ENCODE measurements at regions not wholly inside any gene's neighbourhood (a gene's known extent, or its start where the extent isn't known, plus 50 kb on each side); places are given as distances from the start of the nearest gene placed in this dataset.
"Not testable (repeated sequence)": the region's sequence is repeated elsewhere in the genome, so short reads cannot be mapped to it uniquely, and the experiment has no call there.

- Histone ChIP-seq H3K27me3 (replicated peaks in 2 of 5; ENCODE audit: control insufficient read depth in 4 of 5, insufficient read depth in 5 of 5, low read length in 4 of 5) (no peaks in the 10 kb centered on the region), H3K36me3 (ENCODE audit: control insufficient read depth in 4 of 4, insufficient read depth in 4 of 4, low read length in 3 of 4) (no peaks in the 10 kb centered on the region), H3K4me3 (ENCODE audit: control insufficient read depth in 1 of 7, extremely low read depth in 1 of 7, insufficient read depth in 4 of 7, low read depth in 2 of 7, low read length in 6 of 7) (no peak overlapping the region), H3K27ac (ENCODE audit: insufficient read depth in 1 of 2, low read depth in 1 of 2, low read length in 2 of 2, poor library complexity in 1 of 2, severe bottlenecking in 2 of 2) (no peak overlapping the region), H3K4me1 (ENCODE audit: control extremely low read depth in 1 of 4, control insufficient read depth in 4 of 4, insufficient read depth in 4 of 4, low read length in 3 of 4) (no peaks in the 10 kb centered on the region), H3K9me3 (ENCODE audit: control extremely low read depth in 1 of 5, control insufficient read depth in 4 of 5, insufficient read depth in 2 of 5, low read depth in 1 of 5, low read length in 4 of 5) (no peaks in the 10 kb centered on the region)
- 100% methylated on average over 1 of the region's 3 CpGs for WGBS (ENCODE audit: insufficient coverage)
- no peak for DNase-seq
- CTCF ChIA-PET = no interaction called here
- POLR2A ChIA-PET = no interaction called here
These were observed 54.5 kb upstream of the NOX4 start for GRCh38 chr11:89545691-89546090.

GRCh38 chr11:89555781-89556180 lies 64.6 kb upstream of the NOX4 start:
- H3K36me3 ChIP-seq (ENCODE audit: control insufficient read depth in 4 of 4, insufficient read depth in 4 of 4, low read length in 3 of 4); CTCF ChIA-PET; H3K9me3 ChIP-seq (ENCODE audit: control extremely low read depth in 1 of 5, control insufficient read depth in 4 of 5, insufficient read depth in 2 of 5, low read depth in 1 of 5, low read length in 4 of 5); H3K4me3 ChIP-seq (ENCODE audit: control insufficient read depth in 1 of 7, extremely low read depth in 1 of 7, insufficient read depth in 4 of 7, low read depth in 2 of 7, low read length in 6 of 7); H3K27ac ChIP-seq (ENCODE audit: insufficient read depth in 1 of 2, low read depth in 1 of 2, low read length in 2 of 2, poor library complexity in 1 of 2, severe bottlenecking in 2 of 2); POLR2A ChIA-PET; H3K27me3 ChIP-seq (replicated peaks in 2 of 5; ENCODE audit: control insufficient read depth in 4 of 5, insufficient read depth in 5 of 5, low read length in 4 of 5); DNase-seq; H3K4me1 ChIP-seq (ENCODE audit: control extremely low read depth in 1 of 4, control insufficient read depth in 4 of 4, insufficient read depth in 4 of 4, low read length in 3 of 4): not testable (repeated sequence)
- no CpG with 5 or more reads among the region's 1 CpG for WGBS (ENCODE audit: insufficient coverage)

GRCh38 chr11:89556731-89557707 lies 65.8 kb upstream of the NOX4 start:
- H3K4me1 ChIP-seq (ENCODE audit: control extremely low read depth in 1 of 4, control insufficient read depth in 4 of 4, insufficient read depth in 4 of 4, low read length in 3 of 4); POLR2A ChIA-PET; DNase-seq; H3K27me3 ChIP-seq (replicated peaks in 2 of 5; ENCODE audit: control insufficient read depth in 4 of 5, insufficient read depth in 5 of 5, low read length in 4 of 5); H3K9me3 ChIP-seq (ENCODE audit: control extremely low read depth in 1 of 5, control insufficient read depth in 4 of 5, insufficient read depth in 2 of 5, low read depth in 1 of 5, low read length in 4 of 5); H3K4me3 ChIP-seq (ENCODE audit: control insufficient read depth in 1 of 7, extremely low read depth in 1 of 7, insufficient read depth in 4 of 7, low read depth in 2 of 7, low read length in 6 of 7); CTCF ChIA-PET; H3K36me3 ChIP-seq (ENCODE audit: control insufficient read depth in 4 of 4, insufficient read depth in 4 of 4, low read length in 3 of 4); H3K27ac ChIP-seq (ENCODE audit: insufficient read depth in 1 of 2, low read depth in 1 of 2, low read length in 2 of 2, poor library complexity in 1 of 2, severe bottlenecking in 2 of 2): not testable (repeated sequence)
- WGBS (ENCODE audit: insufficient coverage) = 40% methylated on average over 2 of the region's 3 CpGs

- CTCF ChIA-PET; H3K36me3 ChIP-seq (ENCODE audit: control insufficient read depth in 4 of 4, insufficient read depth in 4 of 4, low read length in 3 of 4); DNase-seq; POLR2A ChIA-PET; H3K27ac ChIP-seq (ENCODE audit: insufficient read depth in 1 of 2, low read depth in 1 of 2, low read length in 2 of 2, poor library complexity in 1 of 2, severe bottlenecking in 2 of 2); H3K27me3 ChIP-seq (replicated peaks in 2 of 5; ENCODE audit: control insufficient read depth in 4 of 5, insufficient read depth in 5 of 5, low read length in 4 of 5); H3K4me3 ChIP-seq (ENCODE audit: control insufficient read depth in 1 of 7, extremely low read depth in 1 of 7, insufficient read depth in 4 of 7, low read depth in 2 of 7, low read length in 6 of 7); H3K4me1 ChIP-seq (ENCODE audit: control extremely low read depth in 1 of 4, control insufficient read depth in 4 of 4, insufficient read depth in 4 of 4, low read length in 3 of 4); H3K9me3 ChIP-seq (ENCODE audit: control extremely low read depth in 1 of 5, control insufficient read depth in 4 of 5, insufficient read depth in 2 of 5, low read depth in 1 of 5, low read length in 4 of 5): not testable (repeated sequence)
- WGBS (ENCODE audit: insufficient coverage) = 90% methylated on average over 2 of the region's 3 CpGs
These were observed 69.4 kb upstream of the NOX4 start for GRCh38 chr11:89560598-89560997.

GRCh38 chr11:89562731-89563130 lies 71.6 kb upstream of the NOX4 start:
- H3K4me3 ChIP-seq (ENCODE audit: control insufficient read depth in 1 of 7, extremely low read depth in 1 of 7, insufficient read depth in 4 of 7, low read depth in 2 of 7, low read length in 6 of 7); H3K27me3 ChIP-seq (replicated peaks in 2 of 5; ENCODE audit: control insufficient read depth in 4 of 5, insufficient read depth in 5 of 5, low read length in 4 of 5); H3K9me3 ChIP-seq (ENCODE audit: control extremely low read depth in 1 of 5, control insufficient read depth in 4 of 5, insufficient read depth in 2 of 5, low read depth in 1 of 5, low read length in 4 of 5); DNase-seq; CTCF ChIA-PET; H3K27ac ChIP-seq (ENCODE audit: insufficient read depth in 1 of 2, low read depth in 1 of 2, low read length in 2 of 2, poor library complexity in 1 of 2, severe bottlenecking in 2 of 2); H3K4me1 ChIP-seq (ENCODE audit: control extremely low read depth in 1 of 4, control insufficient read depth in 4 of 4, insufficient read depth in 4 of 4, low read length in 3 of 4); POLR2A ChIA-PET; H3K36me3 ChIP-seq (ENCODE audit: control insufficient read depth in 4 of 4, insufficient read depth in 4 of 4, low read length in 3 of 4): not testable (repeated sequence)
- no CpG with 5 or more reads among the region's 2 CpGs for WGBS (ENCODE audit: insufficient coverage)

GRCh38 chr11:89566972-89567371 lies 75.8 kb upstream of the NOX4 start:
- 93% methylated on average over 4 of the region's 4 CpGs for WGBS (ENCODE audit: insufficient coverage)

GRCh38 chr11:89569387-89569786 lies 78.2 kb upstream of the NOX4 start:
- H3K4me1 ChIP-seq (ENCODE audit: control extremely low read depth in 1 of 4, control insufficient read depth in 4 of 4, insufficient read depth in 4 of 4, low read length in 3 of 4); H3K27me3 ChIP-seq (replicated peaks in 2 of 5; ENCODE audit: control insufficient read depth in 4 of 5, insufficient read depth in 5 of 5, low read length in 4 of 5); H3K27ac ChIP-seq (ENCODE audit: insufficient read depth in 1 of 2, low read depth in 1 of 2, low read length in 2 of 2, poor library complexity in 1 of 2, severe bottlenecking in 2 of 2); DNase-seq; H3K4me3 ChIP-seq (ENCODE audit: control insufficient read depth in 1 of 7, extremely low read depth in 1 of 7, insufficient read depth in 4 of 7, low read depth in 2 of 7, low read length in 6 of 7); H3K36me3 ChIP-seq (ENCODE audit: control insufficient read depth in 4 of 4, insufficient read depth in 4 of 4, low read length in 3 of 4); CTCF ChIA-PET; H3K9me3 ChIP-seq (ENCODE audit: control extremely low read depth in 1 of 5, control insufficient read depth in 4 of 5, insufficient read depth in 2 of 5, low read depth in 1 of 5, low read length in 4 of 5); POLR2A ChIA-PET: not testable (repeated sequence)
- WGBS (ENCODE audit: insufficient coverage) = 75% methylated on average over 4 of the region's 5 CpGs

More at GRCh38 chr11:89566972-89567371, 75.8 kb upstream of the NOX4 start:
- Histone ChIP-seq H3K9me3 (ENCODE audit: control extremely low read depth in 1 of 5, control insufficient read depth in 4 of 5, insufficient read depth in 2 of 5, low read depth in 1 of 5, low read length in 4 of 5) (no peaks in the 10 kb centered on the region), H3K4me3 (ENCODE audit: control insufficient read depth in 1 of 7, extremely low read depth in 1 of 7, insufficient read depth in 4 of 7, low read depth in 2 of 7, low read length in 6 of 7) (no peak overlapping the region), H3K4me1 (ENCODE audit: control extremely low read depth in 1 of 4, control insufficient read depth in 4 of 4, insufficient read depth in 4 of 4, low read length in 3 of 4) (no peaks in the 10 kb centered on the region), H3K27ac (ENCODE audit: insufficient read depth in 1 of 2, low read depth in 1 of 2, low read length in 2 of 2, poor library complexity in 1 of 2, severe bottlenecking in 2 of 2) (no peak overlapping the region), H3K36me3 (ENCODE audit: control insufficient read depth in 4 of 4, insufficient read depth in 4 of 4, low read length in 3 of 4) (no peaks in the 10 kb centered on the region), H3K27me3 (replicated peaks in 2 of 5; ENCODE audit: control insufficient read depth in 4 of 5, insufficient read depth in 5 of 5, low read length in 4 of 5) (no peaks in the 10 kb centered on the region)
- ChIA-PET POLR2A (no interaction called here), CTCF (no interaction called here)
- no peak for DNase-seq
